HG03060 (cell line): ENCODE measurements at regions not wholly inside any gene's neighbourhood (a gene's known extent, or its start where the extent isn't known, plus 50 kb on each side); places are given as distances from the start of the nearest gene placed in this dataset.
"Not testable (repeated sequence)": the region's sequence is repeated elsewhere in the genome, so short reads cannot be mapped to it uniquely, and the experiment has no call there.

ENCODE experiments used
- ATAC-seq: cut with Tn5 transposase; IDR thresholded peaks from one replicate; pipeline ENCODE4 v1.9.1; 2021; ENCODE audit warnings: low read depth, moderate number of reproducible peaks; ENCODE audit not compliant: unreplicated experiment

DNA sequence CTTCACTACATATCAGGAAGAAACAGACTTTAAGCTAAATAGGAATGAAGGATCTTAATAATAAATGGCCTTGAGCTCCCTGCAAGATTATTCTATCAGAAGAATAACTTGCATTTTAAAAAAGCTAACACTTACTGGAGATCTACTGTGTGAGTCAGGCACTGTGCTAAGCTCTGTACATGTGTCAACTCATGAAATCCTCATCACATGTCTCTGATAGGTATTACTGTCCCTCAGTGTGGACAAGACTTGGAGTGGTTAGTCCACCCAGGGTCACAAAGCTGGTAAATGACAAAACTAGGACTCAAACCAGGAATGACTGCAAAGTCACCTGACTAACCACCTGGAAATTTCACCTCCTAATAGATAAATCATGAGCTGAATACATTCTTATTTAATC, 57.1 kb upstream of the KCTD7 start:
- no peak for ATAC-seq

GRCh38 chr7:66573782-66574495, 54.7 kb upstream of the KCTD7 start:
- not testable (repeated sequence) for ATAC-seq

DNA sequence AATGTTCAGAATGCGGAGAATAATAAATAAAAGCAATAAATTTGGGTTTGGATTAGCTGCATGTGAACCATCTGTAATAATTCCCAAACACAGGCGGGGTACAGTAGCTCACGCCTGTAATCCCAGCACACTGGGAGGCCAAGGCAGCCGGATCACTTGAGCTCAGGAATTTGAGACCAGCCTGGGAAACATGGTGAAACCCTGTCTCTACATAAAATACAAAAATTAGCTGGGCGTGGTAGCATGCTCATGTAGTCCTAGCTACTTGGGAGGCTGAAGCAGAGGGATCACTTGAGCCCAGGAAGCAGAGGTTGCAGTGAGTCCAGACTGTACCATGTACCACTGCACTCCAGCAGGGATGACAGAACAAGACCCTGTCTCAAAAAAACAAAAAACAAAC, 53.9 kb upstream of the KCTD7 start:
- not testable (repeated sequence) for ATAC-seq

DNA sequence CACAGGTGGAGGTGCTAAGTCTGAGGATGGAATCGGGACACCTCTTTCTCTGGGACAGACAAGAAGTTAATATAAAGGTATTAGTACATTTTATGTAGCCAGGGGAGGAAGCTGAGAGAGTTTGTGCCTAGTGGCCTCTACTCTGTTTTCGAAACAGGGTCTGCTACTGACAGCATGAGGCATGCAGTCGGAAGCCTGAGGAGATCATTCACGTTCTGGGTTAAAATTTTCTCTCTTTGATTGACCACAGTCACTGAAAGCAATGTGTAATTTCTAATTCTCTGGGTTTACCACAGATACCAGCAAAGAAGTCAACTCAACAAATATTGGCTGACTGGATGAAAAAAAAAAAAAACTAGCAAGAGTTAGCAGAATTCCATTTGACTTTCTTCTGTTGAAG, 53.3 kb upstream of the KCTD7 start:
- ATAC-seq, result no peak

DNA sequence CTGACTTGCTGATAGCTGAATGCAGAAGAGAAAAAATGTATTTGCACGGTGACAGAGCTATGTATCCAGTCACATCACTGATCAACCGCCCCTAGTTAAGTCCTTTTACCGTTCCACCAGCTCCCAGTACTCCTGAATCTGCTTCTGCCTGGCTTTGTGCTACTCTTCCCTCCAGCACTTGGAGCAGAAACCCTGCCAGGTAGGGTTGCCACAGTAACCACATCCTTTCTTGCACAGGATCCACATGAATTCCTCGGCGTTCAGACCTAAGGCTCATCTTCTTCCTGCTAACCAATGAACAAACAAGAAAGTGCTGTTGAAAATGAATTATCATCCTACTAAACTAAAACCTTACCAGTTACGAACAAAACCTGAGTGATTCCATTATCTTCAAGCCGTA, 52.0 kb upstream of the KCTD7 start:
- ATAC-seq, result no peak
